Lung (tissue), 11 donors: ENCODE measurements at regions not wholly inside any gene's neighbourhood (a gene's known extent, or its start where the extent isn't known, plus 50 kb on each side); places are given as distances from the start of the nearest gene placed in this dataset.

Experiments used
- ATAC-seq: fragments of 200-7000 bp; cut with Tn5 transposase; one replicate; pipeline ENCODE4 v1.9.1; 2020; ENCODE audit warnings: moderate number of reproducible peaks; ENCODE audit not compliant: insufficient read depth, low FRiP score
- DNase-seq, 3 donors: peaks; one replicate each; pipeline ENCODE4 v3.0.0-alpha.2; 2013 to 2017
- H3K27ac ChIP-seq, 2 donors: one replicate each; pipeline ENCODE4 v1.5.1; 2013; ENCODE audit warnings: mild to moderate bottlenecking in 2 of 2, moderate library complexity in 2 of 2, control low read depth in 1 of 2, inconsistent platforms in 1 of 2, low read depth in 1 of 2, low read length in 1 of 2
- H3K27me3 ChIP-seq, 3 donors: one replicate each; pipeline ENCODE4 v1.5.1; 2013; ENCODE audit warnings: low read length in 2 of 3; ENCODE audit not compliant: control insufficient read depth in 3 of 3, insufficient read depth in 3 of 3
- H3K36me3 ChIP-seq, 4 donors: one replicate each; pipeline ENCODE4 v1.5.1; 2013; ENCODE audit warnings: low read length in 4 of 4, mild to moderate bottlenecking in 1 of 4, moderate library complexity in 1 of 4; ENCODE audit not compliant: control insufficient read depth in 4 of 4, insufficient read depth in 4 of 4
- H3K4me1 ChIP-seq, 5 donors: one replicate each; pipeline ENCODE4 v1.5.1; 2013; ENCODE audit warnings: low read length in 5 of 5, mild to moderate bottlenecking in 2 of 5, moderate library complexity in 1 of 5; ENCODE audit not compliant: control insufficient read depth in 5 of 5, insufficient read depth in 5 of 5
- H3K4me3 ChIP-seq: one replicate; pipeline ENCODE4 v1.5.1; 2013; ENCODE audit warnings: mild to moderate bottlenecking, control low read depth, moderate library complexity
- H3K9ac ChIP-seq, 2 donors: one replicate each; pipeline ENCODE4 v1.5.1; 2013; ENCODE audit warnings: low read length in 2 of 2, control low read depth in 1 of 2; ENCODE audit not compliant: insufficient read depth in 1 of 2
- H3K9me3 ChIP-seq, 4 donors: one replicate each; pipeline ENCODE4 v1.5.1; 2013; ENCODE audit warnings: low read length in 3 of 4, mild to moderate bottlenecking in 1 of 4, moderate library complexity in 1 of 4; ENCODE audit not compliant: control insufficient read depth in 4 of 4, insufficient read depth in 3 of 4
- CTCF ChIP-seq: IDR thresholded peaks from 2 replicates; pipeline ENCODE4 v1.5.1; 2012; ENCODE audit warnings: mild to moderate bottlenecking; ENCODE audit errors: control extremely low read depth, extremely low read depth
- WGBS, 2 donors: extraction: QIAGEN DNeasy Blood & Tissue Kit; methylation state at CpG; one replicate each; pipeline ENCODE4 v1.1.7; 2013; 5-methylcytosine and 5-hydroxymethylcytosine counted together
- donor health status: control.
- donor health status: control.
- donor health status: Bipolar disorder and iron deficiency.
- donor health status: healthy.
- donor health status: DM: yes; HTN: yes; CAD: no.

GRCh38 chr15:87263296-87263695 lies 993.2 kb downstream of the NTRK3 start:
- TF ChIP-seq CTCF: no peak
- no peak for DNase-seq
- Histone ChIP-seq H3K9ac (no peak overlapping the region), H3K4me3 (no peak overlapping the region), H3K9me3 (no peaks in the 10 kb centered on the region), H3K27me3 (no peaks in the 10 kb centered on the region), H3K36me3 (no peaks in the 10 kb centered on the region), H3K27ac (no peak overlapping the region), H3K4me1 (no peaks in the 10 kb centered on the region)
- no peak for ATAC-seq

- peaks cover 0 to 5% (median 0%) of the 10 kb centered on the region in 4 donors for H3K9me3 ChIP-seq
- no peak for ATAC-seq
- H3K27ac ChIP-seq: no peak overlapping the region
- H3K9ac ChIP-seq: no peak overlapping the region
- H3K27me3 ChIP-seq: no peaks in the 10 kb centered on the region
- no peaks in the 10 kb centered on the region for H3K36me3 ChIP-seq
- no peak overlapping the region for H3K4me3 ChIP-seq
- WGBS, 2 donors: 68 to 84% methylated on average over 5 of the region's 5 CpGs
- TF ChIP-seq CTCF: no peak
- DNase-seq: no peak
- no peaks in the 10 kb centered on the region for H3K4me1 ChIP-seq
These were observed 1010.9 kb downstream of the NTRK3 start for GRCh38 chr15:87245592-87245991.

GRCh38 chr15:87243474-87243873 lies 1013.1 kb downstream of the NTRK3 start:
- DNase-seq (no peak), ATAC-seq (no peak)
- Histone ChIP-seq H3K4me3 (no peak overlapping the region), H3K27me3 (no peaks in the 10 kb centered on the region), H3K9ac (no peak overlapping the region), H3K27ac (no peak overlapping the region), H3K36me3 (no peaks in the 10 kb centered on the region), H3K9me3 (peaks cover 0 to 5% (median 0%) of the 10 kb centered on the region in 4 donors), H3K4me1 (no peaks in the 10 kb centered on the region)
- no peak for TF ChIP-seq CTCF

GRCh38 chr15:87239582-87240230 lies 1016.8 kb downstream of the NTRK3 start:
- Histone ChIP-seq H3K36me3 (no peaks in the 10 kb centered on the region), H3K9ac (no peak overlapping the region), H3K4me1 (no peaks in the 10 kb centered on the region), H3K27me3 (no peaks in the 10 kb centered on the region), H3K4me3 (no peak overlapping the region), H3K9me3 (peaks cover 0 to 5% (median under 1%) of the 10 kb centered on the region in 4 donors), H3K27ac (no peak overlapping the region)
- ATAC-seq: no peak
- no peak for TF ChIP-seq CTCF
- DNase-seq: no peak
- 88 to 89% methylated on average over 3 of the region's 3 CpGs for WGBS, 2 donors
